Esophagus squamous epithelium (tissue), 5 donors: ENCODE measurements at regions not wholly inside any gene's neighbourhood (a gene's known extent, or its start where the extent isn't known, plus 50 kb on each side); places are given as distances from the start of the nearest gene placed in this dataset.

Experiments
- DNase-seq: peaks from one replicate; lab custom pipeline; 2025; lab: John Stamatoyannopoulos, UW
- H3K27ac ChIP-seq, 4 donors: fragments of 200-600 bp; sonication (generic); one replicate each; pipeline ENCODE4 v1.5.1; 2016 to 2019; ENCODE audit warnings: mild to moderate bottlenecking in 1 of 4
- H3K27me3 ChIP-seq, 4 donors: fragments of 200-600 bp; sonication (generic); 1 replicate in 3 of 4; 2 replicates in 1 of 4; pipeline versions ENCODE4 v1.5.1 to v1.6.0; 2017 to 2021; ENCODE audit warnings: antibody characterized with exemption in 1 of 4
- H3K36me3 ChIP-seq, 3 donors: fragments of 200-600 bp; sonication (generic); one replicate each; pipeline ENCODE4 v1.5.1; 2016 to 2019
- H3K4me1 ChIP-seq, 3 donors: fragments of 200-600 bp; sonication (generic); one replicate each; pipeline ENCODE4 v1.5.1; 2017 to 2019
- H3K4me3 ChIP-seq, 4 donors: fragments of 200-600 bp; sonication (generic); 1 replicate in 3 of 4; 2 replicates in 1 of 4; pipeline ENCODE4 v1.5.1; 2016 to 2019; ENCODE audit warnings: mild to moderate bottlenecking in 2 of 4, moderate library complexity in 1 of 4
- H3K9me3 ChIP-seq, 3 donors: fragments of 200-600 bp; sonication (generic); one replicate each; pipeline ENCODE4 v1.5.1; 2016 to 2019
- CTCF ChIP-seq, 6 experiments: fragments of 450-650 bp in 4 of 6; fragments of 200-600 bp in 2 of 6; sonication (generic) in 2 of 6; IDR thresholded peaks; one replicate each; pipeline ENCODE4 v1.5.1; 2016 to 2019; ENCODE audit warnings: antibody characterized with exemption in 6 of 6, mild to moderate bottlenecking in 4 of 6, moderate library complexity in 4 of 6
- POLR2A ChIP-seq, 4 donors: fragments of 450-650 bp; IDR thresholded peaks; one replicate each; pipeline ENCODE4 v1.6.1; 2017; ENCODE audit warnings: antibody characterized with exemption in 4 of 4, mild to moderate bottlenecking in 4 of 4, moderate library complexity in 3 of 4
- WGBS, 2 donors: methylation state at CpG; one replicate each; pipeline ENCODE4 v1.1.5; 2018; 5-methylcytosine and 5-hydroxymethylcytosine counted together
- intact Hi-C: fragments of 100-400 bp; cut with DNase I; formaldehyde crosslinking; loops from one replicate; pipeline ENCODE4 v1.15.0; 2022
- donor health status: DM: yes; HTN: yes; CAD: no.

GRCh38 chr3:84140631-84141030 is 818.2 kb upstream of the CADM2 start:
- H3K4me3 ChIP-seq: no peak overlapping the region
- intact Hi-C loops: no loop called here
- 68 to 72% methylated on average over 3 of the region's 3 CpGs for WGBS, 2 donors
- H3K27me3 ChIP-seq: no peaks in the 10 kb centered on the region
- no peak for DNase-seq
- no peaks in the 10 kb centered on the region for H3K4me1 ChIP-seq
- H3K27ac ChIP-seq: no peak overlapping the region
- H3K36me3 ChIP-seq: no peaks in the 10 kb centered on the region
- H3K9me3 ChIP-seq: no peaks in the 10 kb centered on the region
- TF ChIP-seq CTCF (IDR thresholded peaks at IDR 0.05) (no peak), POLR2A (IDR thresholded peaks at IDR 0.05) (no peak)

GRCh38 chr3:84141571-84141970 is 817.2 kb upstream of the CADM2 start:
- Histone ChIP-seq H3K9me3 (no peaks in the 10 kb centered on the region), H3K27me3 (no peaks in the 10 kb centered on the region), H3K4me1 (no peaks in the 10 kb centered on the region), H3K36me3 (no peaks in the 10 kb centered on the region), H3K27ac (no peak overlapping the region), H3K4me3 (no peak overlapping the region)
- intact Hi-C loops: no loop called here
- TF ChIP-seq CTCF (IDR thresholded peaks at IDR 0.05) (no peak), POLR2A (IDR thresholded peaks at IDR 0.05) (no peak)
- WGBS, 2 donors: 52 to 54% methylated on average over 2 of the region's 2 CpGs
- DNase-seq: no peak

- no peaks in the 10 kb centered on the region for H3K4me1 ChIP-seq
- H3K27me3 ChIP-seq: no peaks in the 10 kb centered on the region
- H3K27ac ChIP-seq: no peak overlapping the region
- H3K4me3 ChIP-seq: no peak overlapping the region
- no peak for TF ChIP-seq CTCF (IDR thresholded peaks at IDR 0.05)
- no peak for TF ChIP-seq POLR2A (IDR thresholded peaks at IDR 0.05)
- no peaks in the 10 kb centered on the region for H3K9me3 ChIP-seq
- intact Hi-C loops: no loop called here
- no peaks in the 10 kb centered on the region for H3K36me3 ChIP-seq
- no peak for DNase-seq
Measured at GRCh38 chr3:84165328-84165727, 793.5 kb upstream of the CADM2 start.

GRCh38 chr3:84175449-84175848 is 783.3 kb upstream of the CADM2 start:
- Histone ChIP-seq H3K36me3 (no peaks in the 10 kb centered on the region), H3K4me3 (no peak overlapping the region), H3K27ac (no peak overlapping the region), H3K4me1 (no peaks in the 10 kb centered on the region), H3K27me3 (no peaks in the 10 kb centered on the region), H3K9me3 (peaks cover 0 to 6% (median 0%) of the 10 kb centered on the region in 3 donors)
- no peak for TF ChIP-seq CTCF (IDR thresholded peaks at IDR 0.05)
- no peak for TF ChIP-seq POLR2A (IDR thresholded peaks at IDR 0.05)
- intact Hi-C loops: no loop called here
- 36 to 61% methylated on average over 5 of the region's 5 CpGs for WGBS, 2 donors
- DNase-seq: no peak

GRCh38 chr3:84184937-84185336 is 773.9 kb upstream of the CADM2 start:
- Histone ChIP-seq H3K9me3 (no peaks in the 10 kb centered on the region), H3K4me1 (no peaks in the 10 kb centered on the region), H3K27ac (no peak overlapping the region), H3K36me3 (no peaks in the 10 kb centered on the region), H3K4me3 (no peak overlapping the region), H3K27me3 (no peaks in the 10 kb centered on the region)
- no peak for TF ChIP-seq CTCF (IDR thresholded peaks at IDR 0.05)
- TF ChIP-seq POLR2A (IDR thresholded peaks at IDR 0.05): no peak
- intact Hi-C loops: no loop called here
- WGBS, 2 donors: 14 to 21% methylated on average over 2 of the region's 2 CpGs
- DNase-seq: no peak
